ENCODE measurements at regions not wholly inside any gene's neighbourhood (a gene's known extent, or its start where the extent isn't known, plus 50 kb on each side); places are given as distances from the start of the nearest gene placed in this dataset.

- no peak for DNase-seq
- intact Hi-C loops (cut with DNase I) = no loop called here
- H3K9ac ChIP-seq (ENCODE audit: low read length in 3 of 3) = no peak overlapping the region
- no peak overlapping the region for H3K4me3 ChIP-seq (ENCODE audit: low read length in 3 of 3)
- TF ChIP-seq CTCF (IDR thresholded peaks at IDR 0.05; ENCODE audit: borderline replicate concordance, extremely low read depth, insufficient read depth) = no peak
- no peaks in the 10 kb centered on the region for H3K4me1 ChIP-seq (ENCODE audit: control insufficient read depth in 2 of 3, insufficient read depth in 2 of 3, low read depth in 1 of 3, low read length in 3 of 3)
- no peak overlapping the region for H3K27ac ChIP-seq (ENCODE audit: low read depth in 2 of 2, low read length in 2 of 2)
- FAIRE-seq = no peak
- no peaks in the 10 kb centered on the region for H3K36me3 ChIP-seq (ENCODE audit: control insufficient read depth in 2 of 3, insufficient read depth in 3 of 3, low read length in 3 of 3)
- peaks cover 0 to 1% (median 0%) of the 10 kb centered on the region in 3 donors for H3K9me3 ChIP-seq (ENCODE audit: control insufficient read depth in 2 of 3, insufficient read depth in 1 of 3, low read length in 3 of 3)
- no peaks in the 10 kb centered on the region for H3K27me3 ChIP-seq (ENCODE audit: control insufficient read depth, insufficient read depth, low read length)
These were observed 590.4 kb upstream of the PFKP start for GRCh38 chr10:2476812-2477553.

- Histone ChIP-seq H3K27me3 (ENCODE audit: control insufficient read depth, insufficient read depth, low read length) (no peaks in the 10 kb centered on the region), H3K4me1 (ENCODE audit: control insufficient read depth in 2 of 3, insufficient read depth in 2 of 3, low read depth in 1 of 3, low read length in 3 of 3) (no peaks in the 10 kb centered on the region), H3K9ac (ENCODE audit: low read length in 3 of 3) (no peak overlapping the region), H3K36me3 (ENCODE audit: control insufficient read depth in 2 of 3, insufficient read depth in 3 of 3, low read length in 3 of 3) (no peaks in the 10 kb centered on the region), H3K4me3 (ENCODE audit: low read length in 3 of 3) (no peak overlapping the region), H3K9me3 (ENCODE audit: control insufficient read depth in 2 of 3, insufficient read depth in 1 of 3, low read length in 3 of 3) (peaks cover 0 to 3% (median 0%) of the 10 kb centered on the region in 3 donors), H3K27ac (ENCODE audit: low read depth in 2 of 2, low read length in 2 of 2) (no peak overlapping the region)
- no peak for TF ChIP-seq CTCF (IDR thresholded peaks at IDR 0.05; ENCODE audit: borderline replicate concordance, extremely low read depth, insufficient read depth)
- intact Hi-C loops (cut with DNase I) = no loop called here
- DNase-seq (no peak), FAIRE-seq (no peak)
These were observed 591.0 kb upstream of the PFKP start for GRCh38 chr10:2476218-2476811.

- no peak for TF ChIP-seq CTCF (IDR thresholded peaks at IDR 0.05; ENCODE audit: borderline replicate concordance, extremely low read depth, insufficient read depth)
- peak in 3 of 5 donors; percentile 15 to 19 (median 17) for DNase-seq
These were observed 591.6 kb upstream of the PFKP start for GRCh38 chr10:2475711-2476217.

More at GRCh38 chr10:2475711-2476217, 591.6 kb upstream of the PFKP start:
- H3K4me3 ChIP-seq (ENCODE audit: low read length in 3 of 3) = no peak overlapping the region
- H3K36me3 ChIP-seq (ENCODE audit: control insufficient read depth in 2 of 3, insufficient read depth in 3 of 3, low read length in 3 of 3) = no peaks in the 10 kb centered on the region
- peaks cover 0 to 3% (median 0%) of the 10 kb centered on the region in 3 donors for H3K9me3 ChIP-seq (ENCODE audit: control insufficient read depth in 2 of 3, insufficient read depth in 1 of 3, low read length in 3 of 3)
- FAIRE-seq = no peak
- no peak overlapping the region for H3K9ac ChIP-seq (ENCODE audit: low read length in 3 of 3)
- no peaks in the 10 kb centered on the region for H3K4me1 ChIP-seq (ENCODE audit: control insufficient read depth in 2 of 3, insufficient read depth in 2 of 3, low read depth in 1 of 3, low read length in 3 of 3)
- H3K27me3 ChIP-seq (ENCODE audit: control insufficient read depth, insufficient read depth, low read length) = no peaks in the 10 kb centered on the region
- intact Hi-C loops (cut with DNase I) = no loop called here
- H3K27ac ChIP-seq (ENCODE audit: low read depth in 2 of 2, low read length in 2 of 2) = no peak overlapping the region

Measured in kidney (tissue), 13 donors.